Liver (tissue), 8 donors: ENCODE measurements at regions not wholly inside any gene's neighbourhood (a gene's known extent, or its start where the extent isn't known, plus 50 kb on each side); places are given as distances from the start of the nearest gene placed in this dataset.

Experiments used
- DNase-seq: peaks from one replicate; pipeline ENCODE4 v3.0.0-alpha.2; 2017; ENCODE audit warnings: low spot score
- H3K27ac ChIP-seq, 2 donors: one replicate each; pipeline ENCODE4 v1.7.0; 2013; ENCODE audit warnings: inconsistent platforms in 2 of 2, low read length in 2 of 2, control low read depth in 1 of 2, low read depth in 1 of 2, mild to moderate bottlenecking in 1 of 2
- H3K27me3 ChIP-seq, 4 donors: one replicate each; pipeline versions ENCODE4 v1.6.1 to v1.7.0; 2013; ENCODE audit warnings: low read length in 3 of 4, inconsistent platforms in 1 of 4, mild to moderate bottlenecking in 1 of 4, moderate library complexity in 1 of 4; ENCODE audit not compliant: control insufficient read depth in 4 of 4, insufficient read depth in 4 of 4
- H3K36me3 ChIP-seq, 4 donors: one replicate each; pipeline versions ENCODE4 v1.6.1 to v1.7.0; 2013; ENCODE audit warnings: low read length in 3 of 4, mild to moderate bottlenecking in 3 of 4, low read depth in 1 of 4, moderate library complexity in 1 of 4; ENCODE audit not compliant: control insufficient read depth in 4 of 4, insufficient read depth in 3 of 4
- H3K4me1 ChIP-seq, 4 donors: one replicate each; pipeline versions ENCODE4 v1.6.1 to v1.7.0; 2013; ENCODE audit warnings: low read length in 3 of 4, mild to moderate bottlenecking in 3 of 4, moderate library complexity in 1 of 4; ENCODE audit not compliant: control insufficient read depth in 4 of 4, insufficient read depth in 4 of 4
- H3K4me3 ChIP-seq, 3 donors: one replicate each; pipeline versions ENCODE4 v1.6.1 to v1.7.0; 2013; ENCODE audit warnings: low read length in 3 of 3, control low read depth in 1 of 3, low read depth in 1 of 3, mild to moderate bottlenecking in 1 of 3
- H3K9ac ChIP-seq, 2 donors: one replicate each; pipeline ENCODE4 v1.7.0; 2013; ENCODE audit warnings: low read length in 2 of 2, mild to moderate bottlenecking in 2 of 2, moderate library complexity in 2 of 2, control low read depth in 1 of 2, low read depth in 1 of 2
- H3K9me3 ChIP-seq, 4 donors: one replicate each; pipeline versions ENCODE4 v1.6.1 to v1.7.0; 2013; ENCODE audit warnings: low read length in 3 of 4; ENCODE audit not compliant: control insufficient read depth in 4 of 4
- ATF3 ChIP-seq: IDR thresholded peaks from 2 replicates; pipeline ENCODE4 v1.6.1; 2016; ENCODE audit warnings: antibody characterized with exemption
- CTCF ChIP-seq: fragments of 150-350 bp; IDR thresholded peaks from 2 replicates; pipeline ENCODE4 v1.5.1; 2017; ENCODE audit warnings: improper control_type of control experiment, low read depth, low read length; ENCODE audit not compliant: missing input control
- EGR1 ChIP-seq, 2 donors: IDR thresholded peaks; 2 replicates each; pipeline ENCODE4 v1.6.1; 2016 to 2018; ENCODE audit warnings: antibody characterized with exemption in 2 of 2, low read depth in 2 of 2
- FOXA1 ChIP-seq: IDR thresholded peaks from 2 replicates; pipeline ENCODE4 v1.6.1; 2016; ENCODE audit warnings: antibody characterized with exemption
- FOXA2 ChIP-seq: IDR thresholded peaks from 2 replicates; pipeline ENCODE4 v1.6.1; 2016; ENCODE audit warnings: antibody characterized with exemption
- GABPA ChIP-seq, 2 donors: IDR thresholded peaks in 1 of 2; conservative IDR thresholded peaks in 1 of 2; 2 replicates each; pipeline ENCODE4 v1.6.1; 2016; ENCODE audit warnings: antibody characterized with exemption in 2 of 2, mild to moderate bottlenecking in 1 of 2, moderate library complexity in 1 of 2
- HNF4A ChIP-seq, 2 donors: conservative IDR thresholded peaks; 2 replicates each; pipeline ENCODE4 v1.6.1; 2016; ENCODE audit warnings: antibody characterized with exemption in 2 of 2, mild to moderate bottlenecking in 2 of 2
- HNF4G ChIP-seq: IDR thresholded peaks from 2 replicates; pipeline ENCODE4 v1.6.1; 2016; ENCODE audit warnings: antibody characterized with exemption
- JUND ChIP-seq, 2 donors: IDR thresholded peaks; 2 replicates each; pipeline ENCODE4 v1.6.1; 2016; ENCODE audit warnings: antibody characterized with exemption in 2 of 2
- MAX ChIP-seq: IDR thresholded peaks from 2 replicates; pipeline ENCODE4 v1.6.1; 2016; ENCODE audit warnings: antibody characterized with exemption
- NR2F2 ChIP-seq: IDR thresholded peaks from 2 replicates; pipeline ENCODE4 v1.6.1; 2016; ENCODE audit warnings: antibody characterized with exemption
- RAD21 ChIP-seq, 2 donors: IDR thresholded peaks; 2 replicates each; pipeline ENCODE4 v1.6.1; 2016; ENCODE audit warnings: antibody characterized with exemption in 2 of 2, mild to moderate bottlenecking in 2 of 2
- REST ChIP-seq: IDR thresholded peaks from 2 replicates; pipeline ENCODE4 v1.6.1; 2016; ENCODE audit warnings: antibody characterized with exemption, mild to moderate bottlenecking
- RXRA ChIP-seq, 2 donors: IDR thresholded peaks; 2 replicates each; pipeline ENCODE4 v1.6.1; 2017 to 2018; ENCODE audit warnings: antibody characterized with exemption in 2 of 2, mild to moderate bottlenecking in 1 of 2
- SP1 ChIP-seq: IDR thresholded peaks from 2 replicates; pipeline ENCODE4 v1.6.1; 2018; ENCODE audit warnings: antibody characterized with exemption, mild to moderate bottlenecking
- TAF1 ChIP-seq: conservative IDR thresholded peaks from 2 replicates; pipeline ENCODE4 v1.6.1; 2016; ENCODE audit warnings: antibody characterized with exemption, mild to moderate bottlenecking
- YY1 ChIP-seq: IDR thresholded peaks from 2 replicates; pipeline ENCODE4 v1.6.1; 2016; ENCODE audit warnings: antibody characterized with exemption, mild to moderate bottlenecking
- ZBTB33 ChIP-seq: IDR thresholded peaks from 2 replicates; pipeline ENCODE4 v1.6.1; 2016; ENCODE audit warnings: antibody characterized with exemption
- WGBS: extraction: QIAGEN DNeasy Blood & Tissue Kit; methylation state at CpG from one replicate; pipeline ENCODE4 v1.1.7; 2013; 5-methylcytosine and 5-hydroxymethylcytosine counted together
- donor health status: healthy.
- donor health status: healthy.
- donor health status: healthy.
- donor health status: healthy.
- donor health status: healthy.

GRCh38 chr10:121027371-121027770 is 176.2 kb downstream of the WDR11 start:
- Histone ChIP-seq H3K27ac (no peak overlapping the region), H3K27me3 (peaks cover 0 to 2% (median 0%) of the 10 kb centered on the region in 4 donors), H3K4me1 (no peaks in the 10 kb centered on the region), H3K36me3 (no peaks in the 10 kb centered on the region), H3K9me3 (no peaks in the 10 kb centered on the region), H3K4me3 (no peak overlapping the region), H3K9ac (no peak overlapping the region)
- no peak for TF ChIP-seq EGR1 (IDR thresholded peaks at IDR 0.05; ENCODE audit: low read depth in 2 of 2)
- no peak for TF ChIP-seq ZBTB33
- no peak for TF ChIP-seq FOXA1
- TF ChIP-seq YY1: no peak
- TF ChIP-seq FOXA2: no peak
- no peak for TF ChIP-seq CTCF
- TF ChIP-seq NR2F2: peak; percentile 50
- no peak for DNase-seq
- WGBS: 45% methylated on average over 4 of the region's 4 CpGs

- no peak for DNase-seq
Measured at GRCh38 chr10:121032460-121032859, 181.3 kb downstream of the WDR11 start.

More at GRCh38 chr10:121032460-121032859, 181.3 kb downstream of the WDR11 start:
- TF ChIP-seq HNF4A (conservative IDR thresholded peaks at IDR 0.05) (no peak), ATF3 (no peak), CTCF (no peak), GABPA (IDR thresholded peaks at IDR 0.05 in 1 of 2, conservative IDR thresholded peaks at IDR 0.05 in 1 of 2) (no peak), MAX (no peak), NR2F2 (no peak), SP1 (no peak), JUND (IDR thresholded peaks at IDR 0.05) (no peak), RAD21 (IDR thresholded peaks at IDR 0.05) (no peak), FOXA2 (no peak), ZBTB33 (no peak), TAF1 (no peak), REST (no peak), FOXA1 (no peak), EGR1 (IDR thresholded peaks at IDR 0.05; ENCODE audit: low read depth in 2 of 2) (no peak), RXRA (IDR thresholded peaks at IDR 0.05) (no peak), YY1 (no peak), HNF4G (no peak)
- no peak overlapping the region for H3K4me3 ChIP-seq
- no peaks in the 10 kb centered on the region for H3K9me3 ChIP-seq
- H3K4me1 ChIP-seq: no peaks in the 10 kb centered on the region
- no peak overlapping the region for H3K27ac ChIP-seq
- WGBS: 86% methylated on average over 3 of the region's 3 CpGs
- H3K9ac ChIP-seq: no peak overlapping the region
- no peaks in the 10 kb centered on the region for H3K27me3 ChIP-seq
- no peaks in the 10 kb centered on the region for H3K36me3 ChIP-seq
